SK-N-SH treated with all-trans-retinoic acid at 6 μM for 48 hours (cell line): ENCODE measurements at regions not wholly inside any gene's neighbourhood (a gene's known extent, or its start where the extent isn't known, plus 50 kb on each side); places are given as distances from the start of the nearest gene placed in this dataset.

Experiments
- CSDC2 ChIP-seq: fragments of 250-450 bp; sonication (Bioruptor Pico); IDR thresholded peaks from 2 replicates; pipeline ENCODE4 v1.5.0; 2020; ENCODE audit warnings: mild to moderate bottlenecking, moderate library complexity
- GLIS3 ChIP-seq: fragments of 250-450 bp; sonication (Bioruptor Pico); IDR thresholded peaks from 2 replicates; pipeline ENCODE4 v1.5.0; 2020; ENCODE audit warnings: mild to moderate bottlenecking, moderate library complexity
- POU6F1 ChIP-seq: fragments of 250-450 bp; sonication (Bioruptor Pico); IDR thresholded peaks from 2 replicates; pipeline ENCODE4 v1.8.0; 2021; ENCODE audit warnings: low read depth, mild to moderate bottlenecking, moderate library complexity, borderline replicate concordance
- ZC3H10 ChIP-seq: fragments of 250-450 bp; sonication (Bioruptor Pico); IDR thresholded peaks from 2 replicates; pipeline ENCODE4 v1.5.1; 2021; ENCODE audit warnings: mild to moderate bottlenecking, moderate library complexity
- ZFP30 ChIP-seq: fragments of 450-650 bp; formaldehyde crosslinking; IDR thresholded peaks from 2 replicates; pipeline ENCODE4 v1.5.0; 2022; ENCODE audit warnings: mild to moderate bottlenecking, moderate library complexity
- ZNF70 ChIP-seq: fragments of 450-650 bp; formaldehyde crosslinking; IDR thresholded peaks from 2 replicates; pipeline ENCODE4 v1.5.0; 2020; ENCODE audit warnings: mild to moderate bottlenecking, moderate library complexity
- ZNF8 ChIP-seq: fragments of 450-650 bp; formaldehyde crosslinking; IDR thresholded peaks from 2 replicates; pipeline ENCODE4 v1.5.0; 2020; ENCODE audit warnings: mild to moderate bottlenecking, moderate library complexity

- no peak for TF ChIP-seq ZC3H10 (CRISPR knock-in tag)
- no peak for TF ChIP-seq ZFP30 (CRISPR knock-in tag)
- no peak for TF ChIP-seq CSDC2 (CRISPR knock-in tag)
- no peak for TF ChIP-seq ZNF70
- no peak for TF ChIP-seq GLIS3 (CRISPR knock-in tag)
- no peak for TF ChIP-seq POU6F1 (CRISPR knock-in tag)
- no peak for TF ChIP-seq ZNF8 (CRISPR knock-in tag)
Observed at GRCh38 chr6:108752733-108753590, 95.3 kb upstream of the ARMC2 start.
